Ammon's horn (tissue), 1 donor: ENCODE measurements at regions not wholly inside any gene's neighbourhood (a gene's known extent, or its start where the extent isn't known, plus 50 kb on each side); places are given as distances from the start of the nearest gene placed in this dataset.
"Not testable (repeated sequence)": the region's sequence is repeated elsewhere in the genome, so short reads cannot be mapped to it uniquely, and the experiment has no call there.

Experiments
- DNase-seq: peaks from one replicate; pipeline ENCODE4 v3.0.0-alpha.2; 2016; ENCODE audit warnings: low spot score

DNA sequence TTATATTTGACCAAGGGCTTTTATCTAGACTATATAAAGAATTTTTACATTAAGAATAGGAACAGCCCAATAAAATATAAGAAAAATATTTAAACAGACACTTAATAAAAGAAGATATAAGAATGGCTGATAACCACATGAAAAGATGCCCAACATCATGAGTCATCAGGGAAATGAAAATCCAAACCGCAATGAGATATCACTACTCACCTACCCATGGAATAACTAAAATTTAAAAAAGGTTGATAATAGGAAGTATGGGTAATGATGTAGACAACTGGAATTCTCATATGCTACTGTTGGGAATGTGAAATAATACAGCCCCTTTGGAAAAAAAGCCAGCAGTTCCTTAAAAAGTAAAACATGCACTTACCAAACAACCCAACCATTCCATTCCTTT is 206.9 kb upstream of the PCSK5 start:
- DNase-seq = no peak

DNA sequence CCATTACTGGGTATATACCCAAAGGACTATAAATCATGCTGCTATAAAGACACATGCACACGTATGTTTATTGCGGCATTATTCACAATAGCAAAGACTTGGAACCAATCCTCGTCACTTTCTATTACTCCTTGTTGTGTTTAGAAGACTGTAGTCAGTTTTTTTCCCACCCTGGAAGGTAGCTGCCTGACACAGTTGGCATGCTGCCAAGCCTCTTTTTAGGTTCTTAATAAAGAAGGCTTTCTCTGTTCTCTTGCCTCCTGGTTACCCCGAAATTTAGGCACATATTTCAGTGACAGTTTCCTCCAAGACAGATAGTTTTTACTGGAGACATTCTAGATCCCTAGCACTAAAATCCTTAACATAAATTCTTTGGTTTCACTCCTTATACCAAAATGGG is 205.4 kb upstream of the PCSK5 start:
- DNase-seq = peak; percentile 34

DNA sequence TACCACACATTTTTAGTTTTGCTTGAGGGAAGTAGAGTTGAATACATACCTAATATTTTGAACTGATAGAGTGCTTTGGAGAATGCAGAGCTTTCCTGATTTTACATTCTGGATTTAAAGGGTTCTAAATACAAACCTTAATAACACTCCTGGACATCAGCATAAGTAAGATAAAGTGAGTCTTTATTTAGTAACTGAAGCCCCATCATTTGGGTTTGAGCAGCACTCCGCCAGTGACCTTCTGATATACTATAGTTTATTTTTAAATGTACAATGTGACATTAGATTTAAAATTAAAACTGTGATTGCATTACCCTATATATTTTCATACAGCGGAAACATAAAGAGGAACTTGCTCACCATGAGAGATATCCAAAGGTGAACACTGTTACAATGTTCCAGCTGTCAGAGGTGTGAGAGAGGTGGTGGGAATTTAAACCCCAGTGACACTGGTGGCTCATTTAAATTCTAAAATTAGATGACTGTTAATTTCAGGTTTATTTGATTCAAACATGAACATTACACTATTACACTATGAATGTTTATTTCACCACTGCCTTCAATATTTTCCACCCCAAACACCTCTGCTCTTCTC is 203.0 kb upstream of the PCSK5 start:
- no peak for DNase-seq

DNA sequence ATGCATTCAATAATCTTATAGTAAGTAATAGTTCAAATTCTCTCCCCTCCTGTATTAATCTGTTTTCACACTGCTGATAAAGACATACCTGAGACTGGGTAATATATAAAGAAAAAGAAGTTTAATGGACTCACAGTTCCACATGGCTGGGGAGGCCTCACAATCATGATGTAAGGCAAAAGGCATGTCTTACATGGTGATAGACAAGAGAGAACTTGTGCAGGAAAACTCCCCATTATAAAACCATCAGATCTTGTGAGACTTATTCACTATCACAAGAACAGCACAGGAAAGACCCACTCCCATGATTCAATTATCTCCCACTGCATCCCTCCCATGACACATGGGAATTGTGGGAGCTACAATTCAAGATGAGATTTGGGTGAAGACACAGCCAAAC is 199.9 kb upstream of the PCSK5 start:
- DNase-seq = not testable (repeated sequence)

DNA sequence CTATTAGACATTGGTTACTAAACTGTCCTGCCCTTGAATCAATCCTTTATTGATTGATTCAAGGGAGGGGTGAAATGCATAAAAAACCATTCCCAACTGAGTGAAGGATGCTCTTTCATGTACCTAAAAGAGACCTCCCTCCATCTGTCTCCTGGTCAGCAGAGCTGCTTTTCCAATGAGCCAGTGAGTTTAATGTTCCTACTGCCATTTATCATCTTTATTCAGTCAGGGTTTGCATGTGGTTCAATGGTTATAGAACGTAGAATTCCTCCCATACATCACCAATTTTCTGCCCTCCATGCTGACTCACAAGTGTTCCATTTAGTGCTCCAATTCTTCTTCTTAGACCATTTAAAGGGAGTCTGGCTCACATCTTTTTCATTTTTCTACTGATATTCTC is 199.1 kb upstream of the PCSK5 start:
- no peak for DNase-seq

DNA sequence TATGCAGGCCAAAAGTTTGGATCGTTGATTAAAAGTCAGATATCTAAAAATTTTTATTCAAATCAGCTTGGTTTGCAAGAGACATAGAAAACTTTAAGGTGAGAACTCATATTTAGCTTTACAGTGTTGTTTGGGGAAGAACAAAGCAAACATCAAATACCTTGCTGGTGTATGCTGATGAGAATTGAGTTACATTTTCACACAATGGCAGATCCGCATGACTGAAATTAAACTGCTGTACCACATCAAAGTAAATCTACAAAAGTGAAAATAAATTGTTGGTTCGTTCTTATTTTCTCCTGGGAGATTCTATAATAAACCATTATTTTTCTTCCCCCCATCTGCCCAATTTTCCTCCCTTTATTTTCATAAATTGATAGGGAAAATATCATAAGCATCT is 198.2 kb upstream of the PCSK5 start:
- no peak for DNase-seq

DNA sequence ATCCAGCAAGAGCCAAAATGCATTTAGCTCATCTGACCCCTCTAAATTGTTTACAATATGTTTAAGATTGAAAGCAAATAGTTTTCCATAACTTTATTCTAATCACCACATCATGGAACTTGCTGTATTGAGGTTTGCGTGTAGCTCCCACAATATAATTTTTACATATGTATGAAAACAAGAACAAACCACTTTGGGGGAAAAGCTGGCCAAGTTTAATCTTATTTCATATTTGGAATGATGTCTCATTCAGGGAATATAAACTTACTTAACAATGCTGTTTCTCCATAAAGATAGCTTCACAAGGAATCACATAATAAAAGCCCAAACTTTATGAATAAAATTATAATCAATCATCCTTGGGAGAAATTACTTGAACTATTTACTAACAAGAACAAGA is 194.6 kb upstream of the PCSK5 start:
- DNase-seq = no peak

DNA sequence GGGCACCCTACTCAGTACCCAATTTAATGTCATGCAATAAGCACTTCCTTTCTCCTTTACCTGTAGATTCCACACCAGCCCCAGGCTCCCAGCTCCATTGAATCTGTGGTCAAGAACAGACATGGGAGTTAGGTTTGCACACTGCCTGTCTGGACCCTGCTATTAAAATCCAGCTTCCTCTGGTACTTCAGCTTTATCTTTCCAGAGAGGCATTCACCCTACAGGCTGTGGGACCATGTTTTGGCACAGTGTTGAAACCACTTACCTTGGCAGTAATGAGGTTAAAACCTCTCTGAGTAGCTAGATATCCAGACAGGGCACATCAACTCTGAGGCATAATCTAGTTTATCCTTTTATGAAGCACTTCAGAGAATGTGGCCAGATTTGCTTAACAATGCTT is 191.5 kb upstream of the PCSK5 start:
- DNase-seq = no peak

DNA sequence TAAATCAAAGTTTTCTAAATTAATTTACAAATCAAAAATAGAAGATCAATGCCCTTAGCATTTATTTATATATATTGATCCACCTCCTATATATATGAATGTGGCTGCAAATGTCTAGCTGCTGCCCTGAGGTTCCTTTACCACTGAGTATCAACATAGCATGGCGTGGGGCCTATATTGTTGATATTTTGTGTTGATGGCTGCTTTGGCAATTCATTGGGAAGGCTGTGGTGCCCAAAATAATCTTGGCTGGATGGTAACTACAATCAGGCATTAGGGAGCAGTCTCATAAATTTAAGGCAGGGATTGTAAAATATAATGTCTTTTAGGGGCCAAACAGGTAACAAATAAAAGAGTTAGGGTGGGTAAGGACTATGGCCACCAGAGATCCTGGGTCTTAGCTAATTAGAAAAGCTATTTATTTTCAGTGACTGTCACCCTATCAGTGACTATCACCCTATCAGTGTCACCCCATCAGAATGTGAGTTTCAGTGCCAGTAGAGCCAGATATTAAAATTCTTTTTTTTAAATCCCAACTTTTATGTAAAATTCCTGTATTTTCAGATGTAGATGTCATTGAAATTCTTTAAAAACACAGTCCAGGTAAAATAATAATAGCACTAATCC is 190.7 kb upstream of the PCSK5 start:
- no peak for DNase-seq

DNA sequence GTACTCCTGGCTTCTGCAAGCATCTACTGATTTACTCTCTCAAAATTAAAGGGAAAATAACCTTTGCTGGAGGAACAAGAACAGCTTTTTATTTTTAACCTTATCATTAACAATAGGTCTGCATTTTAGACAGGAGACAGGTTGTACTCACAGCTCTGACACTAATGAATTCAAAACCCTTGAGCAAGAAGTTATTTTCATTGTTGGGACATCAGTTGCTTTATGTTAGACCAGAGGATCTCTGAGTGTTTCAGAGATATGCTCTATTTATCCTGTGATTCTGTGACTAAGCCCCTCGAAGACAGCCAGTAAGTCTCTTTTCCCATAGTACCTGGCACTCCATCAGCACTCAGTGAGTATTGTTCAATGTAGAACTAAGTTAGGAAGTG is 190.2 kb upstream of the PCSK5 start:
- no peak for DNase-seq

DNA sequence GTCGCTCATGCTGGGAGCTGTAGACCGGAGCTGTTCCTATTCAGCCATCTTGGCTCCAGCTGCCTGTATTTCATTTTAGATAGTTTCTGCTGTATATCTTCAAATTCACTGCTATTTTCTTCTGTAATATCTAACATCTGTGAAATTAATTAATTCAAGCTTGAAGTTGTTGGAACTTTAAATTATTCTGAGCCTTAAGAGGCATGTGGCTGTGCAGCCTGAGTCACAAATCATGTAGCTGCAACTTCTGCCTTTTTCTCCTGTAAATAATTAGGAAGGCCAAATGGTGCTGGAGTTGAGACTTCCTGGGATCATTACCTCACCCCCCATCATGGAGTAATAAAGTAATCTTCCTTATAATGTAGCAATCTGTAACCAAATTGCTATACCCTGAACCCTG is 183.3 kb upstream of the PCSK5 start:
- DNase-seq = no peak

DNA sequence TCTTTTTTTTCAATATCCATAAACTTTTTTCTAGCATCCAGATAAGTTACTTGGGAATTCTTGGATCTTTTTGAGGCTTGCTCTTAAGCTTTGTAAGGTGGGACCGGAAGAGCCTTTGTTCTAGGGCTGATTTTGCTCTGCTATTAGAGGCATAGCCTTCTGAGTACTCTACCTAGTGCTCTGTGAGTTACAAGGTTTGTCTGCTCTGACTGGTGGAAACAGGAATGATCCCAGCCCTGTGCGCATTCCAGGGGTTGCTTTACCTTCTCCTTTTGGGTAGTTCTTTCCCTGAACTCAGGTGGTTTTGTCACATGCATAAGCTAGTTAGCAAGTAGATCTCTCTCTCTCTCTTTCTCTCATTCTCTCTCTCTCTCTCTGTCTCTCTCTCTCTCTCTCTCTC is 180.8 kb upstream of the PCSK5 start:
- DNase-seq = no peak

DNA sequence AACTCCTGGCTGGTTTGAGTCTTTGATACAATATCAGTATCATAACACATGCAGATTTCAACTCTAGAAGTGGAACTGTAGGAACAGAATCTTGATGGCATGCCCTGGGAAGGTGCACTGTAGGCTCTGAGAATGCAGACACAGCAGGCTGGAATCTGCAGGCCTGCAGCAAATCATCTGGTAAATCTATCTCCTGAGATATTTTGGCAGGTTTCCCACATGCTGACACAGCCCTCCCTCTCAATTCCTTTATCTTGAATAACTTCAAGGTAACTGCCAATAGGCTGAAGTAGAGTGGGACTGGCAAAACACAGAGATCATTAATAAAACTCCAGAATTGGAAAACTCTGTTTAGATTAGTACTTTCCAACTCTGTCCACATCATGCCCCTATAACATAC is 177.8 kb upstream of the PCSK5 start:
- no peak for DNase-seq

DNA sequence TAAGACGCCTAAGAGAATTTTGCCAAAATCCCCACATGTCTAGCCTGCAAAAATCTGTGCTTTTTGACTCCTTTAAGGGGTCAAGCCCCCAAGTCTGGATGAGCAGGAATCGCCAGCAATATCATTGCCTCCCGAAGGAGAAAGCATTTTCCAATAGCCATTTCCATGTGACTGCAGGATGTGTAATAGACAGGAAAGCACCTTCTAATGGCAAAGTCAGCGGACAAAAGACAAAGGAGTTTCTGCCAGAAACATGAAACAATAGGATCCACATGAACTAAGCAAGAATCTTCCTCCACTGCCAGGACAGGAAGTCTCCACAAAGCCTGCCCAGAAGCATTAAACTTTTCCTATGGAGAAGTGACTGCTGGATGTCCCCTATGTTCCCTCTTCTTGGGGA is 177.1 kb upstream of the PCSK5 start:
- DNase-seq = no peak

DNA sequence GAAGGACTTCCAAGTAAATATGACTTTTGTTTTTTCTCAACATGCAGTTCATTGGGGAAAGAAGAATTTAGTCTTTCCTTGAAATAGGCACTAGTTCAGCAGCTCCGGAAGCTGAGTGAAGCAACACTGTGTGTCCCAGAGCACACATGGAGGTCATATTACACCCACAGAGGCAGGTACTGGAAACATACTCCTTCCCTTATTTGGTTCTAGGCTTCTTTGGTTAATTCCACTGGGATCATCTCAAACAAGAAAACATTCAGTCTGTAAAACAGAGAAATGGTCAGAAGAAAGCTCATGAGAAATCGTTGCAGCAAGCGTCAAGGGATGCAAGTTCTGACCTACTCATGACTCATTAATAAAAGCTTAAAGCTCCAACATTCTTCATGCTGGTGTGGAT is 175.1 kb upstream of the PCSK5 start:
- no peak for DNase-seq

DNA sequence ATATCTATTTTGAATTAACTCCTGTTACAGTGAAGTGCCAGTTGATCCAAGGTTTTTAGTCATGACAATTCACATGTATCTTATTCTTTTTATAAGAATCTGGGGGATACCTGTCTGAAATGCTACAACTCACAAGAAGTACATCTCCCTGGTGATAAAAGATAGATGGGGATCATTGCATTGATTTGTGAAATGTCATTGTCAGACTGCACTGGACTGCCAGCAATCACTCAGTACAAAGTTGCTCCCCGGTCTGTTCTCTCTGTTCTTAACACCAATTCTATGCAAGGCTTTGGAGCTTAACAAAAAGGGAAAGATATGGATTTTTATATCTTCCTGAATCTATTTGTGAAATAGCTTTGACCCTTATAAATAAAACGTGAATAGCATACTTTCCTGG is 171.8 kb upstream of the PCSK5 start:
- no peak for DNase-seq

DNA sequence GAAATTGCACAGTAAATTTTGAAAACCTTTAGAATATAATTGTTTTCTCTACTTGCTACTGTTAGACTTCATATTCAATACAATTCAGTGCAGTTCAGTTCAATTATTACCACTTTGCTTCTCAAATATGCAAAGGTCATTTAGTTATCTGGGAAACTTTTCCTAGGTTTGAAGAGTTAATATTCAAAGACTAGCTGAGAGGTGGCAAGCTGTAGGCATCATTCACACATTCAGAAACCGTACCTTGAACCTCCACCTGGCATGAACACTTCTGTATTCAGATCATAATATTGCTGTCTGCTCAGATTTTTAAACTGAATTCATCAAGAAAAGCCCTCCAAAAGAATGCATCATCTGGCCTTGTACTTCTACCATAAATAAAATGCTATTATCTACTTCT is 162.1 kb upstream of the PCSK5 start:
- no peak for DNase-seq

DNA sequence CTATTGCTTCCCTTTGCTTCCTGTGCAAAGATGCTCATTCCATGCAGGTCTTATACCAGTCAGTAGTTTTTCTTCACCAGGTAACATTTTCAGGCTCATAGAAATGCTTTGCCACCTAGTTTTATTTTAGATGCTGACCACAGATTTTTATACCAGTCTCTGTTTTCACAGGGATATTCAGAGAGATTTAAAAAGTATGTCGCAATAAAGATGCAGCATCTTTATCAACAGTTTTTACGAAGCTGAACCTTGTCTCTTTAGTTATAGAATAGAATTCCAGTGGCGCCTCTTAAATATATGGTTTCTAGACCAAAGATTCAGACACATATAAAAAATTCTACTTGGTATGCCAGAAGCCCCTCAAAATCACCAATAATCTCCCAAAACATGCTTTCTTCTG is 155.7 kb upstream of the PCSK5 start:
- DNase-seq = no peak

DNA sequence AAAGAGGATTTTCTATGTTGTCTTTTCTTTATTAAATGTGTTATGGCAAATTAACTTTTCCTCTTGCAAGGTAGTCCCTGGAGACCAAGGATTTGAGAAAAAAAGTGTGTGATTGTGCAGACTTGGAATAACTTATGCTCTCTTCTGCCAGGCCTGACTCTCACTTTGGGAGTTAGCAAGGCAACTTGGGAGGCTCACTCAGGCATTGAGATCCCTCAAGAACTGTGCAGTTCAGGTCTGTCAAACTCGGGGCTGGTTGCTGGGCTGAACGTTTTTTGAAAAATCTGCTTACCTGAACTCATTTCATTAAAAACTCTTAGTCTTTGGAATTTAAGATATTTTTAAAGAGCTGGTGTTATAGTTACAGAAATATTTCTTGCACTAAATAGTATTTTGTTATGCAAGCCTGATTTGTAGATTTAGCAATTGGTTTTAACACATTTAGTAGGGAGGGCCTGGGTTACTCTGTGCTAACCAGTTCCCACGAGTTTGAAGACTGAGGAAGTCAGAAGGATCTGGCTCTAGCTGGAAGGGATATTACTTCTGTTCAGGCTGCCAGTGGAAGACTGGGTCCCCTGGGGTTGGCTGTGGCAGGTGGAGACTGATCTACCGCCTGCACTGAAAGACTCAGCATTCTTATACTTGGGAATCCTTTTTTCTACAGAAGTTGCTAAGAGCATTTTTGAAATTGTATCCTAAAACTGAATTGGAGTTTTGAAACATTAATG is 150.4 kb upstream of the PCSK5 start:
- no peak for DNase-seq

DNA sequence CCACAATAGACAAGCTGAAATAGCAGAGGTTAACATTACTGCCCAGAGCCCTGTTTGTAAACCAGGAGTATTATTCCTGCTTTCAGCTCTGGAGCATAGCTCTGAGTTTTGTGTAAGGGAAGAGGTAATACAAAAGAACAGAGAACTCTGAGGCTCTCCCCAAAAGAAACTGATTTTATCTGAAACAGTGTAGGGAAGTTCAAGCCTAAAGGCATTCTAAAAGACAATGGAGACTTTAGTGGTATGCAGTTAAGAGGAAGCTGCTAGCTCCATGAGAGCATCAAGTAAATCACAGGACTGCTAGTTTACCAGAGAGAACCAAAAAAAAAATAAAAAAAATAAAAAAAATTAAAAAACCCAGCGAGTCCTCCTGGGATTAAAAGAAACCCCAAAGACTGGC is 146.6 kb upstream of the PCSK5 start:
- DNase-seq = no peak

DNA sequence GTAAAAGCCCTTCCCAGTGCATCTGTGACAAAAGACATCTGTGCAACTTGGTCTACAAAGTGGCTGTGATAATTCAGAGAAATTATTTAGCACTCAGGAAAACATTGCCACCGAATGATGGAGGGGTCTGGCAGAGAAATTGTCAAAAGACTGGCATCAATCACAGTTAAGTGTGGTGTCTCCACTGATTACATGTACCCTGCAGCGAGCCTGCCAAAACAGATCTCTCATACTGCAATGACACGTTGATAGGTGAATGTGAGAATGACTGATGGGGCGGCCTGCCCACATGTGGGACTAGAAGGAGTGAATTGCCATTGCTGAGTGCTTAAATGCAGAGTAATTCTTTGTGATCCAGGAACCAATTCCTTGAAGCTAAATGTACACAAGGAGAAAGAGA is 136.4 kb upstream of the PCSK5 start:
- DNase-seq = no peak

DNA sequence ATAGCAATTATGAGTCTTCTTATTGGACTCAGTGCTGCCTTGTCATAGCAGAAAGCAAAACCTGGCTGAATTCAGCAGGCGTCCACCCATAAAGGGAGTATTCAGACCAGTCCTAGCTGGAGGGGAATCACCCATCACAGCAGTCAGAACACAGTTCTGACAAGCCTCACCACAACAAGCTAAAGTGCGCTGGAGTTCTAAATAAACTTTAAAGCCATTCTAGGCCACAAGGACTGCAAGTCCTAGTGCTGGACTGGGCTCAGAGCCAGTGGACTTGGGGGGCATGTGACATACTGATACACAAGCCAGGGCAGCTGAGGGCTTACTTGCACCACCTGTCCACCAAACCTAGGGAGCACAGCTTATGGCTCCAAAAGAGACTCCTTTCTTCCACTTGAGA is 115.3 kb upstream of the PCSK5 start:
- DNase-seq = no peak

DNA sequence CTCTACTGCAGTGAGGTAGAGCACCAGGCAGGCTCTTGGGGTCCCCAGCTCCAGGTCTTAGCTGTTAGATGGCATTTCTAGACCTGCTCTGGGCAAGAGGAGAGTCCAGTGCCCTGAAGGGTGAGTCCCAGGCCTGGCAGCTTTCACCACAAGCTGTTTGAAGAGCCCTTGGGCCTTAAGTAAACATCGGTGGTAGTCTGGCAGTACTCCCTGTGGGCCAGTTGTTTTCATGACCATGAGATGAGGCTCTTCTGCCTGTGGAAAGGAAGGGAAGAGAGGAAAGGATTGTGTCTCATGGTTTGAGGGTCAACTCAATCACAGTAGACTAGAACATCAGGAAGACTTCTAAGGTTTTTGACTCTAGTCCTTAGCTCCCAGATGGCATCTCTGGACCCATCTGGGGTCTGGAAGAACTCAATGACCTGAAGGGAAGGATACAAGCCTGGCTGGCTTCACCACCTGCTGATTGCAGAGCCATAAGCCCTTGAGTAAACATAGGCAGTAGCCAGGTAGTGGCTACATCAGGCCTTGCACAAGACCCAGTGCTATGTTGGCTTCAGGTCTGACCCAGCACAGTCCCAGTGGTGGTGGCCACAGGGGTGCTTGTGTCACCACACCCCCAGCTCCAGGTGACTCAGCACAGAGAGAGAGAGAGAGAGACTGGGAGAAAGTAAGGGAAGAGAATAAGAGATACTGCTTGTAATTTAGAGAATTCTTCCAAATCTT is 114.3 kb upstream of the PCSK5 start:
- DNase-seq = no peak
